H1 (cell line): ENCODE measurements at regions not wholly inside any gene's neighbourhood (a gene's known extent, or its start where the extent isn't known, plus 50 kb on each side); places are given as distances from the start of the nearest gene placed in this dataset.

Experiments used
- CTCF ChIA-PET: fragments of 300-600 bp; sonication (Branson Sonifier 250); formaldehyde crosslinking; loops from one replicate; lab custom pipeline; 2021; ENCODE audit not compliant: partially characterized antibody; lab: Charles Lee
- POLR2A ChIA-PET: fragments of 300-600 bp; sonication (Branson Sonifier 250); formaldehyde crosslinking; loops from one replicate; lab custom pipeline; 2021; ENCODE audit warnings: inconsistent platforms; ENCODE audit not compliant: partially characterized antibody; lab: Charles Lee
- DNase-seq, 2 experiments: peaks; one replicate each; pipeline versions ENCODE4 v3.0.0 to v3.0.0-alpha.2; 2010 to 2022; ENCODE audit warnings: low spot score in 2 of 2, low read depth in 1 of 2, mixed read lengths in 1 of 2
- FAIRE-seq: peaks from 2 replicates; lab custom pipeline; 2011; peaks lifted over from hg19 to GRCh38; lab: Jason Lieb, UNC
- H2AFZ ChIP-seq: 2 replicates; pipeline ENCODE4 v1.8.1; 2012; ENCODE audit warnings: low read length, inconsistent platforms
- H2AK5ac ChIP-seq: 2 replicates; pipeline ENCODE4 v1.6.1; 2013; ENCODE audit warnings: low read depth, low read length
- H2BK120ac ChIP-seq: replicated peaks from 2 replicates; pipeline ENCODE3; 2013; ENCODE audit warnings: low read depth, low read length, inconsistent platforms
- H2BK12ac ChIP-seq: 2 replicates; pipeline ENCODE4 v1.6.1; 2013; ENCODE audit warnings: low read depth, low read length
- H2BK15ac ChIP-seq: 2 replicates; pipeline ENCODE4 v1.6.1; 2013; ENCODE audit warnings: low read length
- H2BK20ac ChIP-seq: 2 replicates; pipeline ENCODE4 v1.6.1; 2013; ENCODE audit warnings: low read length
- H2BK5ac ChIP-seq: 2 replicates; pipeline ENCODE4 v1.6.1; 2013; ENCODE audit warnings: low read depth, low read length
- H3K14ac ChIP-seq: 2 replicates; pipeline ENCODE4 v1.6.1; 2013; ENCODE audit warnings: inconsistent platforms; ENCODE audit not compliant: insufficient read length
- H3K18ac ChIP-seq: 2 replicates; pipeline ENCODE4 v1.6.1; 2013; ENCODE audit warnings: low read length; ENCODE audit errors: extremely low read depth
- H3K23ac ChIP-seq: 2 replicates; pipeline ENCODE4 v1.6.1; 2013; ENCODE audit warnings: inconsistent platforms; ENCODE audit not compliant: insufficient read length
- H3K23me2 ChIP-seq: 2 replicates; pipeline ENCODE4 v1.6.1; 2013; ENCODE audit warnings: low read depth, low read length
- H3K27ac ChIP-seq: 2 replicates; pipeline ENCODE4 v1.6.1; 2011; ENCODE audit warnings: low read depth, low read length, inconsistent platforms
- H3K27me3 ChIP-seq, 4 experiments: replicated peaks in 1 of 4; 1 replicate in 1 of 4; 2 replicates in 3 of 4; pipeline versions ENCODE4 v1.6.1 to v1.8.1; 2011 to 2013; ENCODE audit warnings: low read length in 3 of 4, mild to moderate bottlenecking in 3 of 4, inconsistent platforms in 2 of 4, mixed read lengths in 2 of 4, moderate library complexity in 1 of 4; ENCODE audit not compliant: control insufficient read depth in 3 of 4, insufficient read depth in 3 of 4; ENCODE audit errors: extremely low read depth in 1 of 4
- H3K36me3 ChIP-seq, 4 experiments: 2 replicates each; pipeline versions ENCODE4 v1.6.1 to v1.8.1; 2011 to 2013; ENCODE audit warnings: mild to moderate bottlenecking in 4 of 4, low read length in 3 of 4, moderate library complexity in 2 of 4, control low read depth in 1 of 4, inconsistent platforms in 1 of 4; ENCODE audit not compliant: insufficient read depth in 4 of 4, control insufficient read depth in 2 of 4
- H3K4ac ChIP-seq: replicated peaks from 2 replicates; pipeline ENCODE3; 2013; ENCODE audit warnings: low read length, low read depth, mixed read lengths, inconsistent platforms; ENCODE audit not compliant: insufficient read length
- H3K4me1 ChIP-seq, 4 experiments: replicated peaks in 1 of 4; 1 replicate in 1 of 4; 2 replicates in 3 of 4; pipeline versions ENCODE4 v1.6.1 to v1.8.1; 2011 to 2013; ENCODE audit warnings: low read length in 3 of 4, inconsistent platforms in 2 of 4, mixed read lengths in 1 of 4; ENCODE audit not compliant: insufficient read depth in 4 of 4, control insufficient read depth in 3 of 4
- H3K4me2 ChIP-seq, 2 experiments: 2 replicates each; pipeline versions ENCODE4 v1.6.1 to v1.8.1; 2011 to 2013; ENCODE audit warnings: low read depth in 2 of 2, low read length in 2 of 2, control low read depth in 1 of 2, inconsistent platforms in 1 of 2, mild to moderate bottlenecking in 1 of 2; ENCODE audit not compliant: insufficient read depth in 1 of 2
- H3K4me3 ChIP-seq, 4 experiments: fragments of 200-600, 300-600 bp in 1 of 4; sonication (generic), shearing (Covaris generic), sonication (Bioruptor Twin) in 1 of 4; 2 replicates each; pipeline versions ENCODE4 v1.5.1 to v1.8.1; 2011 to 2016; ENCODE audit warnings: low read length in 4 of 4, low read depth in 3 of 4, control low read depth in 2 of 4, inconsistent platforms in 2 of 4, mild to moderate bottlenecking in 2 of 4, mixed read lengths in 1 of 4, moderate library complexity in 1 of 4; ENCODE audit not compliant: insufficient read depth in 2 of 4; ENCODE audit errors: extremely low read depth in 1 of 4
- H3K56ac ChIP-seq: replicated peaks from 2 replicates; pipeline ENCODE3; 2013; ENCODE audit warnings: low read depth, mild to moderate bottlenecking, mixed read lengths, low read length, inconsistent platforms; ENCODE audit not compliant: insufficient read length
- H3K79me1 ChIP-seq: 2 replicates; pipeline ENCODE4 v1.6.1; 2013; ENCODE audit warnings: low read depth, low read length, control low read depth
- H3K79me2 ChIP-seq, 2 experiments: 2 replicates each; pipeline versions ENCODE4 v1.6.1 to v1.8.1; 2012 to 2013; ENCODE audit warnings: low read length in 2 of 2, mild to moderate bottlenecking in 2 of 2, inconsistent platforms in 1 of 2; ENCODE audit not compliant: insufficient read depth in 2 of 2, control insufficient read depth in 1 of 2
- H3K9ac ChIP-seq, 4 experiments: replicated peaks in 1 of 4; 1 replicate in 1 of 4; 2 replicates in 3 of 4; pipeline versions ENCODE4 v1.6.1 to v1.8.1; 2011 to 2013; ENCODE audit warnings: low read depth in 3 of 4, low read length in 3 of 4, control low read depth in 2 of 4, mild to moderate bottlenecking in 2 of 4, moderate library complexity in 2 of 4, inconsistent platforms in 1 of 4; ENCODE audit errors: extremely low read depth in 1 of 4
- H3K9me3 ChIP-seq, 2 experiments: 2 replicates each; pipeline versions ENCODE4 v1.6.1 to v1.8.1; 2012 to 2013; ENCODE audit warnings: mild to moderate bottlenecking in 2 of 2, moderate library complexity in 2 of 2, control low read depth in 1 of 2, inconsistent platforms in 1 of 2, low read depth in 1 of 2, low read length in 1 of 2, mixed read lengths in 1 of 2; ENCODE audit not compliant: insufficient read depth in 2 of 2
- H4K20me1 ChIP-seq, 2 experiments: replicated peaks in 1 of 2; 2 replicates each; pipeline versions ENCODE3 to v1.8.1; 2011 to 2013; ENCODE audit warnings: inconsistent platforms in 2 of 2, low read length in 2 of 2, mild to moderate bottlenecking in 1 of 2; ENCODE audit not compliant: insufficient read depth in 2 of 2, control insufficient read depth in 1 of 2
- H4K5ac ChIP-seq: 2 replicates; pipeline ENCODE4 v1.6.1; 2013; ENCODE audit warnings: low read length, low read depth, mixed read lengths, inconsistent platforms; ENCODE audit not compliant: insufficient read length
- H4K8ac ChIP-seq: 2 replicates; pipeline ENCODE4 v1.8.0; 2013; ENCODE audit warnings: mild to moderate bottlenecking, moderate library complexity, low read length, inconsistent platforms; ENCODE audit not compliant: insufficient read depth; ENCODE audit errors: extremely low read depth
- H4K91ac ChIP-seq: replicated peaks from 2 replicates; pipeline ENCODE3; 2013; ENCODE audit warnings: low read length, mixed read lengths, inconsistent platforms; ENCODE audit not compliant: insufficient read length
- BACH1 ChIP-seq: IDR thresholded peaks from 2 replicates; pipeline ENCODE4 v1.6.1; 2012; ENCODE audit warnings: low read length, improper control_type of control experiment
- CEBPB ChIP-seq: IDR thresholded peaks from 2 replicates; pipeline ENCODE4 v1.6.1; 2012; ENCODE audit warnings: low read depth, low read length
- CHD2 ChIP-seq: IDR thresholded peaks from 2 replicates; pipeline ENCODE4 v1.6.1; 2012; ENCODE audit warnings: low read length, improper control_type of control experiment
- CREB1 ChIP-seq: IDR thresholded peaks from 2 replicates; pipeline ENCODE4 v1.6.1; 2012; ENCODE audit warnings: inconsistent platforms
- CTBP2 ChIP-seq: IDR thresholded peaks from 2 replicates; pipeline ENCODE4 v1.7.0; 2011; ENCODE audit warnings: borderline replicate concordance, mild to moderate bottlenecking, moderate library complexity, mixed read lengths, low read length; ENCODE audit not compliant: insufficient read depth, insufficient read length
- KDM1A ChIP-seq: fragments of 200-600, 300-600 bp; sonication (generic); IDR thresholded peaks from 2 replicates; pipeline ENCODE4 v1.7.1; 2016; ENCODE audit warnings: mild to moderate bottlenecking, low read length, borderline replicate concordance
- KDM5A ChIP-seq: fragments of 200-600 bp; IDR thresholded peaks from 2 replicates; pipeline ENCODE4 v1.7.1; 2012; ENCODE audit warnings: mild to moderate bottlenecking, low read length, inconsistent platforms, mixed read lengths
- MAFK ChIP-seq: IDR thresholded peaks from 2 replicates; pipeline ENCODE4 v1.6.1; 2012; ENCODE audit warnings: low read depth, mild to moderate bottlenecking, improper control_type of control experiment, low read length
- POLR2A ChIP-seq, 2 experiments: IDR thresholded peaks; 1 replicate in 1 of 2; 2 replicates in 1 of 2; pipeline ENCODE4 v1.6.1; 2011; ENCODE audit warnings: low read depth in 2 of 2, low read length in 2 of 2, mild to moderate bottlenecking in 2 of 2; ENCODE audit errors: control extremely low read depth in 1 of 2
- SIN3A ChIP-seq, 2 experiments: IDR thresholded peaks in 1 of 2; conservative IDR thresholded peaks in 1 of 2; 2 replicates each; pipeline ENCODE4 v1.6.1; 2011 to 2012; ENCODE audit warnings: low read length in 2 of 2, improper control_type of control experiment in 1 of 2, low read depth in 1 of 2, mild to moderate bottlenecking in 1 of 2
- SIRT6 ChIP-seq: IDR thresholded peaks from one replicate; pipeline ENCODE4 v1.7.1; 2012; ENCODE audit warnings: low read length, inconsistent platforms
- SRF ChIP-seq: IDR thresholded peaks from 2 replicates; pipeline ENCODE4 v1.6.1; 2011; ENCODE audit warnings: mild to moderate bottlenecking, low read depth, low read length, moderate library complexity
- TAF7 ChIP-seq: optimal IDR thresholded peaks from 2 replicates; pipeline ENCODE3; 2011; ENCODE audit warnings: low read depth, mild to moderate bottlenecking, inconsistent platforms, low read length, moderate library complexity, borderline replicate concordance
- TEAD4 ChIP-seq: IDR thresholded peaks from 2 replicates; pipeline ENCODE4 v1.6.1; 2012; ENCODE audit warnings: low read depth, low read length, inconsistent platforms, mixed read lengths
- WGBS, 2 experiments: shearing (Covaris generic) in 1 of 2; methylation state at CpG; one replicate each; pipeline versions ENCODE4 v1.1.6 to v1.1.7; 2013 to 2015; ENCODE audit warnings: low lambda C conversion rate in 2 of 2, mixed read lengths in 2 of 2, inconsistent platforms in 1 of 2, low coverage in 1 of 2, missing lambda C conversion rate in 1 of 2; ENCODE audit not compliant: insufficient replicate concordance in 2 of 2, insufficient coverage in 1 of 2, insufficient read length in 1 of 2; ENCODE audit errors: extremely low coverage in 1 of 2, missing lambda C conversion rate in 1 of 2; 5-methylcytosine and 5-hydroxymethylcytosine counted together

DNA sequence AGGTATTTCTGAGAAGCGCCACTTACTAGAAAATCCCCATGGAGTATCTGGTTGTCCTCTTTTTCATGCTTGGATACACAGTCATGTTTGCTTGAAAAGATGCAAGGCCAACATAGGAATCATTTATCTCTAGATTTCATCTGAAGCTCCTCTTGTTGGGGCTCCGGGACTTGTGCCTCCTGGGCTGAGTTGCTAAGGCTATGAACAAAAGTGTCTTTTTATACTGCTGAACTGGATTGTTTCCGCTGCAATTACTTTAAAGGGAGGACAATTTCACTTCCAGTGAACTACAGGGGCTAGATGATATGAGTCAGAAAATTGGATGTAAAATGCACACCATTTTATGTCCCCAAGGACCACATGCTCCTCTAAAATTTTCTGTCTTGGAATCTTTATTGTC is 114.1 kb downstream of the TNFSF13B start:
- no peak for FAIRE-seq
- 67% methylated on average over 3 of the region's 3 CpGs; no CpG with 5 or more reads in 1 of the 2 experiments for WGBS, 2 experiments

More for the DNA sequence above, 114.1 kb downstream of the TNFSF13B start:
- H2BK5ac ChIP-seq = no peak overlapping the region
- H3K4me3 ChIP-seq = no peak overlapping the region
- H3K56ac ChIP-seq = no peak overlapping the region
- no peak for DNase-seq
- H2BK15ac ChIP-seq = no peak overlapping the region
- H2AFZ ChIP-seq = no peak overlapping the region
- ChIA-PET POLR2A (no interaction called here), CTCF (interaction anchor here (1.0 kb wide), 1 partner anchor 124 kb away, joined by 3 read pairs; no protein-coding TSS in a partner anchor)
- H3K18ac ChIP-seq = no peak overlapping the region
- TF ChIP-seq CREB1 (no peak), CHD2 (no peak), TEAD4 (no peak), POLR2A (IDR thresholded peaks at IDR 0.05; ENCODE audit: control extremely low read depth in 1 of 2, low read depth in 2 of 2, low read length in 2 of 2) (no peak), CTBP2 (no peak), SIN3A (conservative IDR thresholded peaks at IDR 0.05 in 1 of 2, IDR thresholded peaks at IDR 0.05 in 1 of 2; ENCODE audit: low read depth in 1 of 2, low read length in 2 of 2) (no peak), MAFK (no peak), SRF (no peak), BACH1 (no peak), CEBPB (no peak), KDM1A (no peak), SIRT6 (no peak), TAF7 (no peak), KDM5A (no peak)
- H3K27ac ChIP-seq = no peak overlapping the region
- H3K14ac ChIP-seq = no peak overlapping the region
- no peaks in the 10 kb centered on the region for H3K79me1 ChIP-seq
- no peak overlapping the region for H2BK20ac ChIP-seq
- H4K5ac ChIP-seq = no peak overlapping the region
- H4K20me1 ChIP-seq = no peaks in the 10 kb centered on the region
- H3K27me3 ChIP-seq = no peaks in the 10 kb centered on the region
- no peak overlapping the region for H3K23ac ChIP-seq
- no peak overlapping the region for H3K9ac ChIP-seq
- no peaks in the 10 kb centered on the region for H3K79me2 ChIP-seq
- no peak overlapping the region for H4K91ac ChIP-seq
- H4K8ac ChIP-seq = no peak overlapping the region
- no peak overlapping the region for H2AK5ac ChIP-seq
- H3K4me1 ChIP-seq = no peaks in the 10 kb centered on the region
- no peak overlapping the region for H2BK12ac ChIP-seq
- no peak overlapping the region for H2BK120ac ChIP-seq
- H3K4me2 ChIP-seq = no peak overlapping the region
- H3K23me2 ChIP-seq = no peaks in the 10 kb centered on the region
- no peaks in the 10 kb centered on the region for H3K9me3 ChIP-seq
- H3K4ac ChIP-seq = no peak overlapping the region
- no peaks in the 10 kb centered on the region for H3K36me3 ChIP-seq
